Tibial nerve (tissue), 4 donors: ENCODE measurements at regions not wholly inside any gene's neighbourhood (a gene's known extent, or its start where the extent isn't known, plus 50 kb on each side); places are given as distances from the start of the nearest gene placed in this dataset.

ENCODE experiments used
- CTCF ChIP-seq, 5 experiments: fragments of 200-600 bp in 3 of 5; fragments of 450-650 bp in 2 of 5; sonication (generic) in 3 of 5; IDR thresholded peaks; one replicate each; pipeline ENCODE4 v1.5.1; 2016 to 2019; ENCODE audit warnings: antibody characterized with exemption in 5 of 5, mild to moderate bottlenecking in 3 of 5, moderate library complexity in 2 of 5
- EP300 ChIP-seq, 2 donors: sonication (generic); formaldehyde crosslinking; IDR thresholded peaks; one replicate each; pipeline ENCODE4 v1.6.1; 2017; ENCODE audit warnings: antibody characterized with exemption in 2 of 2, mild to moderate bottlenecking in 1 of 2

GRCh38 chr20:11315525-11315924 lies 602.2 kb upstream of the BTBD3 start:
- no peak for TF ChIP-seq EP300 (IDR thresholded peaks at IDR 0.05)
- TF ChIP-seq CTCF (IDR thresholded peaks at IDR 0.05), result no peak
